ENCODE measurements at regions not wholly inside any gene's neighbourhood (a gene's known extent, or its start where the extent isn't known, plus 50 kb on each side); places are given as distances from the start of the nearest gene placed in this dataset.

GRCh38 chr18:55138401-55138800 is 179.1 kb upstream of the CCDC68 start:
- no peak for TF ChIP-seq CTCF (IDR thresholded peaks at IDR 0.05; ENCODE audit: low read depth, low read length)
- no peak for DNase-seq (ENCODE audit: extremely low read depth, low read depth)

- no peak for TF ChIP-seq CTCF (IDR thresholded peaks at IDR 0.05; ENCODE audit: low read depth, low read length)
- no peak for DNase-seq (ENCODE audit: extremely low read depth, low read depth)
Measured at GRCh38 chr18:55137602-55138001, 178.3 kb upstream of the CCDC68 start.

GRCh38 chr18:55136864-55137263 is 177.6 kb upstream of the CCDC68 start:
- TF ChIP-seq CTCF (IDR thresholded peaks at IDR 0.05; ENCODE audit: low read depth, low read length): no peak
- no peak for DNase-seq (ENCODE audit: extremely low read depth, low read depth)

- no peak for TF ChIP-seq CTCF (IDR thresholded peaks at IDR 0.05; ENCODE audit: low read depth, low read length)
- DNase-seq (ENCODE audit: extremely low read depth, low read depth): no peak
Measured at GRCh38 chr18:55136258-55136657, 177.0 kb upstream of the CCDC68 start.

GRCh38 chr18:55133378-55133777 is 174.1 kb upstream of the CCDC68 start:
- TF ChIP-seq CTCF (IDR thresholded peaks at IDR 0.05; ENCODE audit: low read depth, low read length): no peak
- DNase-seq (ENCODE audit: extremely low read depth, low read depth): no peak

GRCh38 chr18:55128437-55128836 is 169.2 kb upstream of the CCDC68 start:
- DNase-seq (ENCODE audit: extremely low read depth, low read depth): no peak
- TF ChIP-seq CTCF (IDR thresholded peaks at IDR 0.05; ENCODE audit: low read depth, low read length): no peak

GRCh38 chr18:55124078-55124763 is 165.0 kb upstream of the CCDC68 start:
- TF ChIP-seq CTCF (IDR thresholded peaks at IDR 0.05; ENCODE audit: low read depth, low read length): no peak
- no peak for DNase-seq (ENCODE audit: extremely low read depth, low read depth)

Measured in AG09319 (cell line).